GM23248 (cell line): ENCODE measurements at regions not wholly inside any gene's neighbourhood (a gene's known extent, or its start where the extent isn't known, plus 50 kb on each side); places are given as distances from the start of the nearest gene placed in this dataset.

Source experiments
- DNase-seq: peaks from one replicate; pipeline ENCODE4 v3.0.0-alpha.2; 2015
- H2AFZ ChIP-seq: fragments of 200-600 bp; sonication (generic); 2 replicates; pipeline ENCODE4 v1.6.1; 2016; ENCODE audit warnings: antibody characterized with exemption
- H3F3A ChIP-seq: fragments of 200-600 bp; sonication (generic); 2 replicates; pipeline ENCODE4 v1.6.1; 2016; ENCODE audit warnings: mild to moderate bottlenecking, antibody characterized with exemption, mixed run types; ENCODE audit not compliant: insufficient read depth
- H3K27ac ChIP-seq: fragments of 200-600 bp; sonication (generic); 2 replicates; pipeline ENCODE4 v1.5.1; 2016; ENCODE audit warnings: mild to moderate bottlenecking
- H3K27me3 ChIP-seq: fragments of 200-600 bp; sonication (generic); replicated peaks from 2 replicates; pipeline ENCODE4 v1.6.1; 2016; ENCODE audit warnings: mild to moderate bottlenecking; ENCODE audit not compliant: insufficient read depth
- H3K36me3 ChIP-seq: fragments of 200-600 bp; sonication (generic); 2 replicates; pipeline ENCODE4 v1.6.1; 2016; ENCODE audit warnings: low read depth, mild to moderate bottlenecking
- H3K4me1 ChIP-seq: fragments of 200-600 bp; sonication (generic); 2 replicates; pipeline ENCODE4 v1.6.1; 2016; ENCODE audit warnings: mild to moderate bottlenecking; ENCODE audit not compliant: insufficient read depth
- H3K4me2 ChIP-seq: fragments of 200-600 bp; sonication (generic); one replicate; pipeline ENCODE4 v1.6.1; 2016; ENCODE audit warnings: mild to moderate bottlenecking; ENCODE audit not compliant: unreplicated experiment
- H3K4me3 ChIP-seq: fragments of 200-600 bp; sonication (generic); 2 replicates; pipeline ENCODE4 v1.5.1; 2016; ENCODE audit warnings: mild to moderate bottlenecking
- H3K79me2 ChIP-seq: fragments of 200-600 bp; sonication (generic); 2 replicates; pipeline ENCODE4 v1.6.1; 2016; ENCODE audit warnings: mild to moderate bottlenecking; ENCODE audit not compliant: insufficient read depth
- H3K9ac ChIP-seq: fragments of 200-600 bp; sonication (generic); 2 replicates; pipeline ENCODE4 v1.6.1; 2016; ENCODE audit warnings: mild to moderate bottlenecking
- H3K9me2 ChIP-seq: fragments of 200-600 bp; sonication (generic); 2 replicates; pipeline ENCODE4 v1.6.1; 2016; ENCODE audit warnings: mixed run types, mild to moderate bottlenecking, moderate library complexity; ENCODE audit not compliant: insufficient read depth
- H3K9me3 ChIP-seq: fragments of 200-600 bp; sonication (generic); one replicate; pipeline ENCODE4 v1.6.1; 2017; ENCODE audit warnings: low read depth
- H4K20me1 ChIP-seq: fragments of 200-600 bp; sonication (generic); 2 replicates; pipeline ENCODE4 v1.6.0; 2016; ENCODE audit not compliant: insufficient read depth
- EZH2 ChIP-seq: fragments of 200-600 bp; sonication (generic); IDR thresholded peaks from 2 replicates; pipeline ENCODE4 v1.6.1; 2018; ENCODE audit warnings: antibody characterized with exemption, mild to moderate bottlenecking; ENCODE audit not compliant: insufficient read depth, poor library complexity, severe bottlenecking
- EZH2phosphoT487 ChIP-seq: fragments of 200-600 bp; sonication (generic); IDR thresholded peaks from 2 replicates; pipeline ENCODE4 v1.6.1; 2018; ENCODE audit warnings: antibody characterized with exemption, moderate library complexity, mild to moderate bottlenecking, low read depth; ENCODE audit not compliant: insufficient read depth
- WGBS, 2 experiments: methylation state at CpG; one replicate each; pipeline ENCODE4 v1.1.6; 2015 to 2017; ENCODE audit warnings: low lambda C conversion rate in 2 of 2, low coverage in 1 of 2; ENCODE audit errors: missing lambda C conversion rate in 2 of 2; 5-methylcytosine and 5-hydroxymethylcytosine counted together
- in situ Hi-C: fragments of 300-500 bp; cut with MboI; formaldehyde crosslinking; loops from 2 replicates; pipeline ENCODE4 v1.15.0; 2020

DNA sequence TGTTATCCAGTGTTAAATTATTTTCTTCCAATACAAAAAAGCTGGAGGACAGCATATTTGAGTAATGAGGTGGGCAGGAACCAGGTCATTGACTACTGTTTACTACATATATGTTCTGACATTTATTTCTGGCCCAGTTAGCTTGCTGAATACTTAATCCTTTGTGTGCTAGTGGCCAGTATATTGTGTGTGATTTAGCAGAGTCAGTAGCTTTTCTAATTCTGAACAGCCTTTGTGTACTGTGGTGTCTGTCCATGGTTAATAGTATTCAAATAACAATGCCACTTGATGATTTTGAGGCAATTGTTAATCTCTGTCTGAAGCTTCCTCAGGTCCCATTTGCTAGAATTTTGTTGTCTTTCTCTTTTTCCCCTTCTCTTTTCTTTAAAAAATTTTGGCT lies 286.5 kb upstream of the E2F7 start:
- TF ChIP-seq EZH2phosphoT487: no peak
- no peak for TF ChIP-seq EZH2
- Histone ChIP-seq H3K4me3 (no peak overlapping the region), H3K9me3 (no peaks in the 10 kb centered on the region), H3F3A (peaks cover 16% of the 10 kb centered on the region; the same call in 1 of the 2 replicates), H3K36me3 (no peaks in the 10 kb centered on the region), H3K4me2 (no peak overlapping the region), H3K4me1 (peaks cover 20% of the 10 kb centered on the region), H3K27ac (no peak overlapping the region), H3K79me2 (no peaks in the 10 kb centered on the region), H2AFZ (no peak overlapping the region), H3K9me2 (no peaks in the 10 kb centered on the region), H3K27me3 (no peaks in the 10 kb centered on the region), H4K20me1 (no peaks in the 10 kb centered on the region), H3K9ac (no peak overlapping the region)
- no peak for DNase-seq
- in situ Hi-C loops: no loop called here

DNA sequence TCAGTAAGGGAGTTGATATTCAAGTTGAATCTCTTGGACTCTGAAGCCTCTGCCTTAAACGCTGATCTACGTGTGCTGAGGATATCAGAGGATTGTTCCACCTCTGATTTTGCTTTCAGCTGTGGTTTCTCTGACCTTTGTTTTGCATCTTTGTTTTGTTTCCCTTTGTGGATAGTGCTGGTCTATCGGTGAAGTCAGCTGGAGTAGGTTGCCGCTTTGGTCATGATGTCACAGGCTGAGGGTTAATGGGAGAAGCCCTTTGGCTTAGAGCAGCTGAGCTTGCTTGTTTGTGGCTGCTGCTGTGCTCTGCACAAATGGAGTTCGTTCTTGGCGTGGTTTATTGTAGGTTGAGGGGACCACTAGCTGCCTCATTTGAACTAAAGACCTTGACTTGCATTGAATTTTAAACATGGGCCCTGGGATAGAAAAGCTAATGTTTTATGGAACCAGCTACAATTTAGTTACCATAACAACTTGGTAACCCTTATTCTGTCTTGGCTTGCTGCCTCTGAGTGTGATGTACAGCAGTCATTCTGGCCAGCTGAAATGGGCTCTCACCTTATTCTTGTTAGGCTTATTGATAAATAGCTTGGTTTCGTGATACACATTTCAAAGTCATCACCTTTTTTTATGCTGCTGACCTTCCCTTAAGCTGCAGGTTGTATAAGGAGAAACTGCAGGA lies 284.5 kb upstream of the E2F7 start:
- WGBS, 2 experiments: 87 to 90% methylated on average over 7 of the region's 7 CpGs
- DNase-seq: no peak

DNA sequence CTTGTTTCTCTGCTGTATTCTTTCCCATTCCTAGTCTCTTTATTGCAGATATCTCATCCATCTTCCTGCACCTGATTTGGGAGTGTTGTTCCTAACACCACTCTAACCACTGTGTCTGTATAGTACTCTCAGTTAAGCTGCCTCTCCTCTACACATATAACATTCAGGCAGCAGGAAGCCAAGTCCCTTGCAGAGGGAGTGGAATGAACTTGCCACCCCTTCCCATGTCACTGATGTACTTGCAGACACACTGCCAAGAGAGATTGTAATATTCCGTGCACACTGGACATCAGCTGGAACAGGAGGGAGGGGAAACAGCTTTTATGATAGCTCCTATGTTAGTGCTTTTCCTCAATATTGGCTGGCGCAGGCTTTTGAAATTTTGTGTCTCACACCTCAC lies 281.6 kb upstream of the E2F7 start:
- 62 to 67% methylated on average over 2 of the region's 2 CpGs for WGBS, 2 experiments

More for the DNA sequence above, 284.5 kb upstream of the E2F7 start:
- in situ Hi-C loops: no loop called here
- Histone ChIP-seq H3F3A (peaks cover 11% of the 10 kb centered on the region; the same call in 1 of the 2 replicates), H3K36me3 (no peaks in the 10 kb centered on the region), H2AFZ (no peak overlapping the region), H3K27me3 (no peaks in the 10 kb centered on the region), H3K4me3 (no peak overlapping the region), H3K9me3 (no peaks in the 10 kb centered on the region), H3K27ac (no peak overlapping the region), H3K79me2 (no peaks in the 10 kb centered on the region), H3K9me2 (no peaks in the 10 kb centered on the region), H3K9ac (no peak overlapping the region), H3K4me2 (no peak overlapping the region), H4K20me1 (no peaks in the 10 kb centered on the region), H3K4me1 (peaks cover 15% of the 10 kb centered on the region)
- no peak for TF ChIP-seq EZH2
- no peak for TF ChIP-seq EZH2phosphoT487

DNA sequence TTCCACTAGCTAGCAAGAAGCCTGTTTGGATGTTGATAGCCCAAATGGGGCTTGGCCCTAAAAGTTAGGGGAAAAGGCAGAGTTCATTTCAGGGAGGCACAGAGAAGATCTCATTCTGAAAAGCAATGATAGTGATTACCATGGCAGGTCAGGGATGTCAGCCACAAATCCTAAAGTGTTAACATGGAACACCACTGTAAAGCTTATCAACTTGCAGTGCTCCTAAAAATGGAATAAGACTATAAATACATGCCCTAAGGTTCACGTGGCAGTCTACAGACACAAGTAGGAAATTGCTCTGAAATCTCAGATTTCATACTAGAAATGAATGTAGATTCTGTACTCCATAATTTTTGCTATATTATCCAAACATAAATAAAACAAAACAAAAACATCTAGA lies 280.0 kb upstream of the E2F7 start:
- DNase-seq: no peak
- H3K9ac ChIP-seq: no peak overlapping the region
- 0 out of 2 replicates have a peak, but pooled peaks cover 4% of the 10 kb centered on the region for H3F3A ChIP-seq
- H2AFZ ChIP-seq: no peak overlapping the region
- no peaks in the 10 kb centered on the region for H3K9me3 ChIP-seq
- no peak overlapping the region for H3K27ac ChIP-seq
- H3K27me3 ChIP-seq: no peaks in the 10 kb centered on the region
- in situ Hi-C loops: no loop called here
- TF ChIP-seq EZH2phosphoT487 (no peak), EZH2 (no peak)
- H3K4me3 ChIP-seq: no peak overlapping the region
- H3K4me1 ChIP-seq: peaks cover 16% of the 10 kb centered on the region
- H3K4me2 ChIP-seq: no peak overlapping the region
- 56 to 72% methylated on average over 1 of the region's 1 CpG for WGBS, 2 experiments
- no peaks in the 10 kb centered on the region for H3K36me3 ChIP-seq
- H3K79me2 ChIP-seq: no peaks in the 10 kb centered on the region
- H4K20me1 ChIP-seq: no peaks in the 10 kb centered on the region
- H3K9me2 ChIP-seq: no peaks in the 10 kb centered on the region

More for the DNA sequence above, 281.6 kb upstream of the E2F7 start:
- no peaks in the 10 kb centered on the region for H3K9me2 ChIP-seq
- no peaks in the 10 kb centered on the region for H3K27me3 ChIP-seq
- H3F3A ChIP-seq: 0 out of 2 replicates have a peak, but pooled peaks cover 4% of the 10 kb centered on the region
- no peak overlapping the region for H3K4me2 ChIP-seq
- H3K4me3 ChIP-seq: no peak overlapping the region
- in situ Hi-C loops: no loop called here
- no peaks in the 10 kb centered on the region for H3K9me3 ChIP-seq
- no peak overlapping the region for H2AFZ ChIP-seq
- H3K36me3 ChIP-seq: no peaks in the 10 kb centered on the region
- DNase-seq: no peak
- no peak overlapping the region for H3K27ac ChIP-seq
- H3K79me2 ChIP-seq: no peaks in the 10 kb centered on the region
- TF ChIP-seq EZH2: no peak
- TF ChIP-seq EZH2phosphoT487: no peak
- no peaks in the 10 kb centered on the region for H4K20me1 ChIP-seq
- peaks cover 16% of the 10 kb centered on the region for H3K4me1 ChIP-seq
- H3K9ac ChIP-seq: no peak overlapping the region
